Embryonic facial prominence (tissue), 1 donor: ENCODE measurements at regions not wholly inside any gene's neighbourhood (a gene's known extent, or its start where the extent isn't known, plus 50 kb on each side); places are given as distances from the start of the nearest gene placed in this dataset.
"Not testable (repeated sequence)": the region's sequence is repeated elsewhere in the genome, so short reads cannot be mapped to it uniquely, and the experiment has no call there.

Source experiments
- DNase-seq: peaks from one replicate; pipeline ENCODE4 v3.0.0-alpha.2; 2016; ENCODE audit errors: extremely low spot score

- no peak for DNase-seq
These were observed 99.2 kb upstream of the KCNK2 start for GRCh38 chr1:214983126-214983869.

- no peak for DNase-seq
These were observed 93.2 kb upstream of the KCNK2 start for GRCh38 chr1:214989341-214989740.

GRCh38 chr1:214990619-214991018 lies 91.9 kb upstream of the KCNK2 start:
- DNase-seq, result no peak

- no peak for DNase-seq
These were observed 90.7 kb upstream of the KCNK2 start for GRCh38 chr1:214991691-214992315.

- DNase-seq, result no peak
These were observed 89.1 kb upstream of the KCNK2 start for GRCh38 chr1:214993419-214993818.

GRCh38 chr1:214997685-214998084 lies 84.9 kb upstream of the KCNK2 start:
- DNase-seq, result no peak

GRCh38 chr1:215001419-215002021 lies 81.0 kb upstream of the KCNK2 start:
- no peak for DNase-seq

GRCh38 chr1:215002471-215002870 lies 80.1 kb upstream of the KCNK2 start:
- no peak for DNase-seq

- no peak for DNase-seq
These were observed 78.9 kb upstream of the KCNK2 start for GRCh38 chr1:215003686-215004085.

GRCh38 chr1:215004121-215004827 lies 78.3 kb upstream of the KCNK2 start:
- peak; percentile 78 for DNase-seq

- DNase-seq, result no peak
These were observed 77.5 kb upstream of the KCNK2 start for GRCh38 chr1:215005078-215005477.

- no peak for DNase-seq
These were observed 76.7 kb upstream of the KCNK2 start for GRCh38 chr1:215005656-215006345.

GRCh38 chr1:215007880-215008279 lies 74.7 kb upstream of the KCNK2 start:
- no peak for DNase-seq

GRCh38 chr1:215018555-215018954 lies 64.0 kb upstream of the KCNK2 start:
- DNase-seq, result no peak

- no peak for DNase-seq
These were observed 60.3 kb upstream of the KCNK2 start for GRCh38 chr1:215022204-215022603.

GRCh38 chr1:215022741-215023141 lies 59.8 kb upstream of the KCNK2 start:
- no peak for DNase-seq

GRCh38 chr1:215023155-215023832 lies 59.2 kb upstream of the KCNK2 start:
- no peak for DNase-seq

GRCh38 chr1:215028954-215029353 lies 53.6 kb upstream of the KCNK2 start:
- no peak for DNase-seq

GRCh38 chr1:215030581-215030980 lies 52.0 kb upstream of the KCNK2 start:
- DNase-seq, result not testable (repeated sequence)

GRCh38 chr1:215031392-215031791 lies 51.1 kb upstream of the KCNK2 start:
- no peak for DNase-seq
